ENCODE measurements at regions not wholly inside any gene's neighbourhood (a gene's known extent, or its start where the extent isn't known, plus 50 kb on each side); places are given as distances from the start of the nearest gene placed in this dataset.
"Not testable (repeated sequence)": the region's sequence is repeated elsewhere in the genome, so short reads cannot be mapped to it uniquely, and the experiment has no call there.

DNA sequence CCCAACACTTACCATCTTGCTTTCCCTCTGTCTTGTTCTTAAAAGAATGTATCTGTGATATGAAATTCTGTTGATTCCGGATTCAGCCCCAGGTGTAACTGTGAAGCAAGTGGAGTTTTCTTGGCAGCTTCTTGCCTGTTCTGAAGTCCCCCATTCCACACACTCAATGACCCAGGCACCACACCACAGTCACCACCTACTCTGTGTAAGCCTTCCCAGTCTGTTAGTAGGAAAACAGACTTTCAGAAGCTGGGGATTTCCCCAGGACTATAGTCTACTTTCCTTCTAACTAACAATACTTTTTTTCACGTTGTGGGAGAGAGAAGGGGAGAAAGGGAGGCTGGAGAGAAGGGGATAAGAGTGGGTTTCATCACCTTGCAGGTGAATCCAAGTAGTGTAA lies 299.1 kb upstream of the PROX1 start:
- DNase-seq = no peak

DNA sequence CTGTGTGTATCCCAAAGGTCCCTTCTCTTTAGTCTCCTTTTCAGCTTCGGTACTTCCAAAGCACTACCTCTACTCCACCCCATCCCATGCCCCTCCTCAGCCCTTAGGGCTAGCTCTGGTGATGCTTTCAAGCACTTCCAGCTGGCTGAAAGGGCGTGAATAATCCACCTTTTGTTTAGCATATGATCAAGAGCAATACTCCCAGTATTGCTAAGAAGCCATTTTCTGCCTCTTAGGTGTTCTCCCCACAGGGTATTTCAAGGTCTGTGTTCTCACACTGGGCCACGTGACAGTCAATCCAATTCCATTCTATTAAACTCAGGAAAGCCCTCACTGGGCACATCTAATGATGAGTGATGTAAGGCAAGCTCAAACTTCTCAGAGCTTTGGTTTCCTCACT lies 298.5 kb upstream of the PROX1 start:
- no peak for DNase-seq

GRCh38 chr1:213690341-213690917 lies 297.3 kb upstream of the PROX1 start:
- DNase-seq = no peak

DNA sequence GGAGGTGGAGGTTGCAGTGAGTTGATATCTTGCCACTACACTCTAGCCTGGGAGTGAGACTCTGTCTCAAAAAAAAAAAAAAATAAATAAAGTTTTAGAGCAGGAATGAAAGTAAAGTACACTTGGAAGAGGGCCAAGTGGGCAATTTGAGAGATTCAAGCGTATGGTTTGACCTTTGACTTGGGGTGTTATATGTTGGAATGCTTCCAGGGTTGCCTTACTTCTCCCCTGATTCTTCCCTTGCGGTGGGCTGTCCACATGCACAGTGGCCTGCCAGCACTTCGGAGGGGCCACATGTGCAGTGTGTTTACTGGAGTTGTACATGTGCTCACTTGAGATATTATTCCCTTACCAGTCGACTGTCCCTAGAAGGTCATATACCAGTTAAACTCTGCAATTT lies 295.5 kb upstream of the PROX1 start:
- no peak for DNase-seq

DNA sequence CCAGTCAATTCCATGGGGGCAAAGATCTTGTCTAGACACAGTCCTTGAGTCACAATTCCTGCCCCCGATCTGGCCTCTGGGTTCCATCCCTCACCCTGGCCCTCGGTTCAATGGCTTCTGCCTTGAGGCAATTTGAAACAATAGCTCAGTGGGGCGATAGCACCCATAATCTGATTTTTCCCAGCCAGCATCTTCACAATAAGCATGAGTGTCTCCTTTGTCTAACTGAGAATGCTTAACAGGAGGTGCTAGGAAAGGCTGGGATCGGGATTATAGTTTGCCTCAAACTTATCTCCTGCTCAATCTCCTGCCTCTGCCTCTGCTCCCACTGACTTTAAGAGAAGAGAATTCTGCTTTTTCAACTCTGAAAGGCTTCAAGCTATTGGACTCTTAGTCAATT lies 293.9 kb upstream of the PROX1 start:
- no peak for DNase-seq

DNA sequence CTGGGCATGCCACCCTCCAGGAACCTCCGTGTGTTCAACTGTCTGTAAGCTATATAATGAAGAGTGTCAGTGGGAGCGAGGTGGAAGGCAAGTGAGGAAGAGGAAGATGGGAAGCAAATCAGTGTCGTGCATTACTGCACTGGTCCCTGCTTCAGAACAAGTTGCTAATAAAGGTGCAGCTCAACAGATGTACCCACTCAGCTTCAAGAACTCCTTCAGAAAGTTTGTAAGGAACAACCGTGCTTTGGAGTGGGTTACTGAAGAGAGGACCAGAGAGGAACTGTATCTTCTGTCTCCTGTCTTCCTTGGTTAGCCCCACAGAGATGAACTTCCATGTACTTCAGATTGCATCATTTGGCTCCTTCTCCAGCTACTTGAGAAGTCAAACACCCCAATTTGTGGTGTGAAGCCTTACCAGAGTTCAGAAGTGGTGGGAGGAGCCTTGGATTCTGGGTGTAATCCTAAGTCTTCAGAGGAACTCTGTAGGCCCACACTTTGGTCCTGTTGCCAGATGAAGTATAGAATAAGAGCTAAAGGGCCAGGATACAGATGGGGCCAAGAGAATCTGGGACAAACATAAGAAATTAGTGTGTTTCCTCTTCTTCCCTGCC lies 290.5 kb upstream of the PROX1 start:
- DNase-seq = no peak

DNA sequence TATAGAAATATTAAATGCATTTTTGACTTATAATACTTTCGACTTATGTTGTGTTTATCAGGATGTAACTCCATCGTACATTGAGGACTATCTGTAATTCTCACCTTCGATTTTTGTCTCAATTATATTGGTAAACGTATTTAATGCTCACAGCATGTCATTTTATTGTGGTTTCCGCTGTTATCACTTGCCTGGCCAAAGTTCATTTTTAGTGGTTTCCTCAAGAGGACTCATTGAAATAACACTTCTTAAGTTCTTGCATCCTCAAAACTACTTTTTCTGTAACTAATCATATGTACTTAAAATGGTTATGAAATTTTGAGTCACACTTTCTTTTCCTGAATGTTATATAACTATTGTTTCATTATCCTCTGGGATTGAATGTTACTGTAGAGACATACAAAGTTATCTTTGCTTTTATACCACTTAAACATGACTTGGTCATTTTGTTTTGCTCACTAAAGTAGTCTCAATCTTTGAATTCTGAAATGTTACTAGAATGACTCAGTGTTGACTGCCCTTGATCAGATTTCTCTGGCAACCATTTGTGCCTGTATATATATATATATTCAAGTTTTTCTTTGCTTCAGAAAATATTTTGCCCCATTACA lies 289.6 kb upstream of the PROX1 start:
- no peak for DNase-seq

DNA sequence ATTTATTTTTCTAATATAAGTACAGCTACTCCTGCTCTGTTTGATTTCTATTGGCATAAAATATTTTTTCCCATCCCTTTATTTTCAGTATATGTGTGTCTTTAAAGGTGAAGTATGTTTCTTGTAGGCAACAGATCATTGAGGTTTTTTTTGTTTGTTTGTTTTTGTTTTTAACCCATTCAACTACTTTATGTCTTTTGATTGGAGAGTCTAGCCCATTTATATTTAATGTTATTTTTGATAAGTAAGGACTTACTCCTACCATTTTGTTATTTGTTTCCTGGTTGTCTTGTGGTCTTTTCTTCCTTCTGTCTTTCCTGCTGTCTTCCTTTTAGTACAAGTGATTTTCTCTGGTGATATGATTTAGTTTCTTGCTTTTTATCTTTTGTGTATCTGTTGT lies 285.1 kb upstream of the PROX1 start:
- DNase-seq = no peak

GRCh38 chr1:213704941-213705340 lies 282.8 kb upstream of the PROX1 start:
- DNase-seq = no peak

GRCh38 chr1:213711833-213712490 lies 275.8 kb upstream of the PROX1 start:
- DNase-seq = not testable (repeated sequence)

DNA sequence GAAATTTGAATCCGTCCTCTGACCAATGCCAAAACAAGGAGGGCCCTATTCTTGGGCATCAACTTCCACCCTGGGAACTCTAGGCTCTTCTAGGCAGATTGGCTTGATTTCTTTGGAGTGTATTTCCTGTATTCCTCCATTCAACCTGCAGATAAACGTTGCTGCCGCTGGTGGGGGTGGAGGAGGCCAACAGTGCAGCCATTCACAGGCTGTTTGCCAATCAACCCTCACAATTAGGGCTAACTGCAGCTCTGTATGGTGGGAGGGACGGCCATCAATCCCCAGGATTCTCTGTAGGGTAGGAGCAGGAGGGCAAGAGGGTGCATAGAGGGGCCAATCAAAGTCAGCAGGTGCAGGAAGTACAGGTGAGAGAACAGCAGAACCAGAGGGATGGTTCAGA lies 273.1 kb upstream of the PROX1 start:
- no peak for DNase-seq

GRCh38 chr1:213715182-213715581 lies 272.6 kb upstream of the PROX1 start:
- no peak for DNase-seq

DNA sequence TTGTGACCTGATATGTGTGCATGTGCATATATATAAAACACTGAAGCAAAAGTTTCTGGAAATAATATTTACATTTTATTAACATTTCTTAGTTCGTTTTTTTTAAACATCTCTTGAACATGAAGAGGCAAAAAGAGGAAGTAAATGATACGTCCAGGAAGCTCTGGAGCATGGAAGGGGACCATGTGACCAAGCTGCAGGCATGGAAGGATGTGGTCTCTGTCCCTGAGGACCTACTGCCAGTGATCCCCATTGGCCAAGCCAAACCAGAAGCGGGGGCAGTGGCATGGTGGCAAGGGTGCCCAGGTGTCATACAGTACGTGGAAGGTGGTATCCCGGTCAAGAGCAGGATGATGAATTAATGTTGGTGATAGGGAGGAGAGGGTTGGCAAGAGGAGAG lies 268.3 kb upstream of the PROX1 start:
- DNase-seq = no peak

DNA sequence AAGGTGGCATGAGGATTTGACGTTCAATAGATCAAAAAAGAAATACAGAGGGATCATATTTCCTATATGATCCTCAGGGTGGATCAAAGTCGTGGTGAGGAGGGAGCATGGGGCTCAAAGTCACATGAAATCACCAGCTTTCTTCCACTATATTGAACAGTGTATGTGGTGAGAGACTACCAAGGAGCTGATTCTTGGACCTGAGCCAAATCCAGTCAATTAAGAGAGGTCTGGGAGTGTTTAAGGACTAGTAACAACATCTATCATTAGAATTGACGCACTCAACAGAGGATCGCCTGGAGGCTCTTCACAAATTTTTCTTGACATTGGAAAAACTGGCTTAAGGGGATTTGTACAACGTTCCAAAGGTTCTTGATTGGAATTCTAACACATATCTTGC lies 267.7 kb upstream of the PROX1 start:
- DNase-seq = no peak

DNA sequence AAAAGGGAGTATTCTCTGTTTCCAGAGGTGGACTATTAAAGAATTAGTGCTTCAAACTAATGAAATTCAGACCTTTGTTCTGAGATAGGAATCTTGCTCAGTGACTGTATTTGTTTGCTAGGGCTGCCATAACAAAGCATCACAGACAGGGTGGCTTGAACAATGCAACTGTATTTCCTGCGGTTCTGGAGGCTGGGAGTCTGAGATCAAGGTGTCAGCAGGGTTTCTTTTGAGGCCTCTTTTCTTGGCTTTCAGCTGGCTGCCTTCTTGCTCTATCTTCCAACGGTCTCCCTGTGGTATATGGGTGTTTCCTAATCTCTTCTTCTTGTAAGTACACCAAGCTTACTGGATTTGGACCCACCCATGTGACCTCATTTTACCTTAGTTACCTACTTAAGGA lies 264.6 kb upstream of the PROX1 start:
- no peak for DNase-seq

- no peak for DNase-seq
These were observed 262.9 kb upstream of the PROX1 start for GRCh38 chr1:213724640-213725536.

GRCh38 chr1:213727853-213728592 lies 259.8 kb upstream of the PROX1 start:
- no peak for DNase-seq

DNA sequence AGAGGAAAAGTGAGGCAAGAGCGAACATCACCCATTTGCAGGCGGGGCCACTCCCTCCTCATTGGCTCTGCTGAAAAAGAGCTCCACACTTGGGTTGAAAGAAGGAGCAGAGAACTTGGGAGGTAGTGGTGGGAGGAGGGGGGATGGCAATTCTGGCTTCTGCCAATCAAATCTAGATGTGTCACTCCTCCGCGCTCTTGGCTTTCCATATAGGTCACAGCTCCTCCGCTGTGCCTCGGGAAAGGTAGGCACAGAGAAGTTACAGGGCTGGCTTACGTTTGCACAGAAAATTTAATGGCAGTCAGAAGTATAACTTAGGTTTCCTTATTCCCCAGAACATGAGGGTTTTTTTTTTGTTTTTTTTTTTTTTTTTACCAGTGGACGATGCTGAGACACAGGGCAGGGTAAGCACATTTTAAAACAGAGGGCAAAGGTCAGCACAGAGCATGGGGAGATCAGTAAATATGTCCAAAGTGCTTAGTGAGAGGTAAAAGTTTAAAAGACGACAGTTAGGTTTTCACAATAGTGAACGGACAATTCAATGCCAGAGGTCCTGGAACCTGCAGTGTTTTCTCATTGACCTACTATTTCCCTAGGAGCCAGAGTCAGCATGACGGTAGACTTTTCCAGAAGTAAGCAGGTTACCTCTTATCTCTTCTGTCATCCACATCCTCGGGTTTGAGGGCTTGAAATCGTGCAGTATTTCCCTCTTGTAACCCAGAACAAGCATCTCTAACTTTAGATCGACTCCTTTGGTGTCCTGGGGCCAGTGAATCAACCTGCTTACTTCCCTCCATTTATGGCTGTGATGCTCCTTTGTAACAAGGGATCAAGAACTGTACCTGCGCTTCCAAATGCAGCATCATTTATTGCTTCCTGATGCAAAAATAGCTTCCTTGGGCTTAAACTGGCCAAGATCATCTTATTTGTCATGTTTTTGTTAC lies 258.9 kb upstream of the PROX1 start:
- no peak for DNase-seq

DNA sequence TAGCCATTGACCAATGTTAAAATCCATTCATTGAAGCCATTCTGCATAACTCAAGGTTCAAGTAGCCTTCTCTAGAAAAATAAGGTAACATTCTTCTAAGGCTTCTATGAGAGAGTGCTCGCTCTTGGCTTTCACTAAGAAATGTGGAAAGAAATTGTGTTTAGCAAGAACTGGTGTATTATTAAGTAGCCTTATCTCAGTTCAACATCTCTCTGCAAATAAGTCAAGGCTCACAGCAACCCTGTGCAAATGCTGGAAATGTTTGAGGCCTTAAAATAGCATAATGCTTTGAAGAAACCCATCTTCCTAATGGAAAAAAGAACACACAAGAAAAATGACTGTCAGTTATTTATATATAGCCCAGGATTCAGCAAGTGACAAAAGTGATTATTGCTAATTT lies 254.1 kb upstream of the PROX1 start:
- no peak for DNase-seq

- DNase-seq = no peak
These were observed 250.3 kb upstream of the PROX1 start for GRCh38 chr1:213737398-213738035.

- no peak for DNase-seq
These were observed 249.1 kb upstream of the PROX1 start for GRCh38 chr1:213738658-213739057.

Measured in RPMI8226 (cell line).